Spleen (tissue), 11 donors: ENCODE measurements at regions not wholly inside any gene's neighbourhood (a gene's known extent, or its start where the extent isn't known, plus 50 kb on each side); places are given as distances from the start of the nearest gene placed in this dataset.

Experiments
- DNase-seq: peaks from one replicate; pipeline ENCODE4 v3.0.0-alpha.2; 2020
- H3K27ac ChIP-seq, 8 donors: fragments of 200-600 bp; sonication (generic) in 7 of 8; 1 replicate in 4 of 8; 2 replicates in 4 of 8; pipeline versions ENCODE4 v1.5.0 to v1.8.0; 2016 to 2021; ENCODE audit warnings: inconsistent platforms in 4 of 8, mild to moderate bottlenecking in 4 of 8, moderate library complexity in 1 of 8
- H3K27me3 ChIP-seq, 7 donors: fragments of 200-600 bp; sonication (generic) in 6 of 7; replicated peaks in 1 of 7; 1 replicate in 4 of 7; 2 replicates in 3 of 7; pipeline versions ENCODE4 v1.5.0 to v1.8.0; 2016 to 2021; ENCODE audit warnings: inconsistent platforms in 3 of 7, mild to moderate bottlenecking in 1 of 7
- H3K36me3 ChIP-seq, 6 donors: fragments of 200-600 bp; sonication (generic) in 5 of 6; 1 replicate in 4 of 6; 2 replicates in 2 of 6; pipeline versions ENCODE4 v1.5.0 to v1.8.0; 2016 to 2021; ENCODE audit warnings: inconsistent platforms in 2 of 6
- H3K4me1 ChIP-seq, 6 donors: fragments of 200-600 bp; sonication (generic) in 5 of 6; 1 replicate in 3 of 6; 2 replicates in 3 of 6; pipeline versions ENCODE4 v1.5.0 to v1.8.0; 2016 to 2021; ENCODE audit warnings: inconsistent platforms in 3 of 6
- H3K4me3 ChIP-seq, 8 donors: fragments of 200-600 bp; sonication (generic) in 7 of 8; 1 replicate in 4 of 8; 2 replicates in 4 of 8; pipeline versions ENCODE4 v1.5.0 to v1.8.0; 2016 to 2021; ENCODE audit warnings: inconsistent platforms in 4 of 8, mild to moderate bottlenecking in 4 of 8, moderate library complexity in 2 of 8
- H3K9me3 ChIP-seq, 8 donors: fragments of 200-600 bp; sonication (generic) in 7 of 8; 1 replicate in 4 of 8; 2 replicates in 4 of 8; pipeline versions ENCODE4 v1.5.0 to v1.8.0; 2016 to 2021; ENCODE audit warnings: inconsistent platforms in 4 of 8
- CTCF ChIP-seq, 11 experiments: fragments of 200-600 bp in 7 of 11; fragments of 450-650 bp in 4 of 11; sonication (generic) in 4 of 11; IDR thresholded peaks in 8 of 11; conservative IDR thresholded peaks in 3 of 11; 1 replicate in 7 of 11; 2 replicates in 4 of 11; pipeline versions ENCODE4 v1.4.0 to v1.8.0; 2016 to 2021; ENCODE audit warnings: antibody characterized with exemption in 11 of 11, inconsistent platforms in 4 of 11, mild to moderate bottlenecking in 1 of 11
- POLR2A ChIP-seq, 3 donors: fragments of 450-650 bp; IDR thresholded peaks; one replicate each; pipeline ENCODE4 v1.5.1; 2017; ENCODE audit warnings: antibody characterized with exemption in 3 of 3, mild to moderate bottlenecking in 1 of 3
- POLR2AphosphoS5 ChIP-seq, 3 donors: sonication (generic); formaldehyde crosslinking; IDR thresholded peaks; one replicate each; pipeline ENCODE4 v1.5.1; 2017; ENCODE audit warnings: antibody characterized with exemption in 3 of 3
- WGBS, 5 donors: extraction: QIAGEN DNeasy Blood & Tissue Kit in 3 of 5; methylation state at CpG; one replicate each; pipeline versions ENCODE4 v1.1.5 to v1.1.7; 2013 to 2018; 5-methylcytosine and 5-hydroxymethylcytosine counted together
- intact Hi-C: fragments of 100-400 bp; cut with DNase I; formaldehyde crosslinking; loops from one replicate; pipeline ENCODE4 v1.15.0; 2023; ENCODE audit warnings: low total_unique reads
- donor health status: healthy with polysubstance abuse.
- donor health status: DM: no; HTN: no; CAD: no; lungs with moderate emphysema.
- donor health status: DM: no; HTN: no; CAD: no.
- donor health status: Bipolar disorder and iron deficiency.
- donor health status: healthy.
- donor health status: DM: no; HTN: no; CAD: no.
- donor health status: DM: yes; HTN: yes; CAD: no.

GRCh38 chr6:130516604-130517003 lies 150.8 kb downstream of the TMEM200A start:
- peaks cover 4 to 26% (median 12%) of the 10 kb centered on the region in 6 donors for H3K4me1 ChIP-seq
- WGBS, 5 donors, result 65 to 77% (median 75%) methylated on average over 4 of the region's 4 CpGs
- no peaks in the 10 kb centered on the region for H3K27me3 ChIP-seq
- no peak overlapping the region for H3K4me3 ChIP-seq
- intact Hi-C loops, result no loop called here
- no peak for DNase-seq
- H3K36me3 ChIP-seq, result no peaks in the 10 kb centered on the region
- H3K9me3 ChIP-seq, result peaks cover 0 to 6% (median 0%) of the 10 kb centered on the region in 8 donors
- no peak overlapping the region for H3K27ac ChIP-seq
- TF ChIP-seq CTCF (IDR thresholded peaks at IDR 0.05 in 8 of 11, conservative IDR thresholded peaks at IDR 0.05 in 3 of 11) (no peak), POLR2AphosphoS5 (IDR thresholded peaks at IDR 0.05) (no peak), POLR2A (IDR thresholded peaks at IDR 0.05) (no peak)

GRCh38 chr6:130517444-130517931 lies 151.7 kb downstream of the TMEM200A start:
- Histone ChIP-seq H3K4me3 (no peak overlapping the region), H3K36me3 (no peaks in the 10 kb centered on the region), H3K27me3 (no peaks in the 10 kb centered on the region), H3K4me1 (peaks cover 4 to 21% (median 10%) of the 10 kb centered on the region in 6 donors), H3K27ac (no peak overlapping the region), H3K9me3 (peaks cover 0 to 6% (median 0%) of the 10 kb centered on the region in 8 donors)
- no peak for DNase-seq
- WGBS, 5 donors, result 77 to 88% (median 80%) methylated on average over 3 of the region's 3 CpGs
- intact Hi-C loops, result no loop called here
- no peak for TF ChIP-seq POLR2AphosphoS5 (IDR thresholded peaks at IDR 0.05)
- TF ChIP-seq POLR2A (IDR thresholded peaks at IDR 0.05), result no peak
- no peak for TF ChIP-seq CTCF (IDR thresholded peaks at IDR 0.05 in 8 of 11, conservative IDR thresholded peaks at IDR 0.05 in 3 of 11)

- intact Hi-C loops, result no loop called here
- Histone ChIP-seq H3K4me1 (peaks cover 0 to 10% (median 0%) of the 10 kb centered on the region in 6 donors), H3K4me3 (no peak overlapping the region), H3K27me3 (no peaks in the 10 kb centered on the region), H3K9me3 (peaks cover 0 to 6% (median 0%) of the 10 kb centered on the region in 8 donors), H3K27ac (no peak overlapping the region), H3K36me3 (no peaks in the 10 kb centered on the region)
- TF ChIP-seq POLR2A (IDR thresholded peaks at IDR 0.05) (no peak), POLR2AphosphoS5 (IDR thresholded peaks at IDR 0.05) (no peak), CTCF (IDR thresholded peaks at IDR 0.05 in 8 of 11, conservative IDR thresholded peaks at IDR 0.05 in 3 of 11) (no peak)
- DNase-seq, result no peak
These were observed 152.8 kb downstream of the TMEM200A start for GRCh38 chr6:130518588-130518987.

GRCh38 chr6:130520221-130520620 lies 154.4 kb downstream of the TMEM200A start:
- no peak for TF ChIP-seq POLR2AphosphoS5 (IDR thresholded peaks at IDR 0.05)
- no peak for TF ChIP-seq CTCF (IDR thresholded peaks at IDR 0.05 in 8 of 11, conservative IDR thresholded peaks at IDR 0.05 in 3 of 11)
- TF ChIP-seq POLR2A (IDR thresholded peaks at IDR 0.05), result no peak
- Histone ChIP-seq H3K4me1 (peaks cover 0 to 14% (median 3%) of the 10 kb centered on the region in 6 donors), H3K27me3 (no peaks in the 10 kb centered on the region), H3K27ac (no peak overlapping the region), H3K9me3 (peaks cover 0 to 6% (median 0%) of the 10 kb centered on the region in 8 donors), H3K36me3 (no peaks in the 10 kb centered on the region), H3K4me3 (no peak overlapping the region)
- DNase-seq, result no peak
- WGBS, 5 donors, result 55 to 64% (median 57%) methylated on average over 3 of the region's 3 CpGs
- intact Hi-C loops, result no loop called here
